GM21447 (cell line): ENCODE measurements at regions not wholly inside any gene's neighbourhood (a gene's known extent, or its start where the extent isn't known, plus 50 kb on each side); places are given as distances from the start of the nearest gene placed in this dataset.
"Not testable (repeated sequence)": the region's sequence is repeated elsewhere in the genome, so short reads cannot be mapped to it uniquely, and the experiment has no call there.

Experiments used
- ATAC-seq: cut with Tn5 transposase; IDR thresholded peaks from one replicate; pipeline ENCODE4 v1.9.1; 2021; ENCODE audit not compliant: unreplicated experiment

GRCh38 chr6:26173836-26174145 is 86.6 kb downstream of the HFE start:
- ATAC-seq, result no peak

- no peak for ATAC-seq
Measured at GRCh38 chr6:26175033-26175427, 87.8 kb downstream of the HFE start.

- ATAC-seq, result no peak
Measured at GRCh38 chr6:26175428-26176181, 88.4 kb downstream of the HFE start.

- ATAC-seq, result no peak
Measured at GRCh38 chr6:26179675-26180074, 92.4 kb downstream of the HFE start.

GRCh38 chr6:26180346-26180745 is 93.1 kb downstream of the HFE start:
- no peak for ATAC-seq

GRCh38 chr6:26183237-26183580 is 96.0 kb downstream of the HFE start:
- no peak for ATAC-seq

- ATAC-seq, result peak; percentile 51
Measured at GRCh38 chr6:26183581-26184366, 96.5 kb downstream of the HFE start.

GRCh38 chr6:26184367-26184891 is 97.2 kb downstream of the HFE start:
- ATAC-seq, result no peak

- ATAC-seq, result no peak
Measured at GRCh38 chr6:26185004-26185403, 97.8 kb downstream of the HFE start.

- no peak for ATAC-seq
Measured at GRCh38 chr6:26185802-26186201, 98.6 kb downstream of the HFE start.

GRCh38 chr6:26186652-26187051 is 99.4 kb downstream of the HFE start:
- ATAC-seq, result no peak

GRCh38 chr6:26187292-26187691 is 100.1 kb downstream of the HFE start:
- no peak for ATAC-seq

- ATAC-seq, result no peak
Measured at GRCh38 chr6:26187981-26188635, 100.9 kb downstream of the HFE start.

GRCh38 chr6:26191512-26191911 is 104.3 kb downstream of the HFE start:
- ATAC-seq, result not testable (repeated sequence)

GRCh38 chr6:26193467-26194328 is 106.5 kb downstream of the HFE start:
- no peak for ATAC-seq

- no peak for ATAC-seq
Measured at GRCh38 chr6:26194329-26194701, 107.1 kb downstream of the HFE start.

- no peak for ATAC-seq
Measured at GRCh38 chr6:26194816-26195375, 107.7 kb downstream of the HFE start.

- no peak for ATAC-seq
Measured at GRCh38 chr6:26195376-26195923, 108.2 kb downstream of the HFE start.

- ATAC-seq, result no peak
Measured at GRCh38 chr6:26195924-26196845, 109.0 kb downstream of the HFE start.
